A673 (cell line): ENCODE measurements at regions not wholly inside any gene's neighbourhood (a gene's known extent, or its start where the extent isn't known, plus 50 kb on each side); places are given as distances from the start of the nearest gene placed in this dataset.

Experiments
- CTCF ChIP-seq: fragments of 300-800, 200-600 bp; sonication (generic); conservative IDR thresholded peaks from 2 replicates; pipeline ENCODE4 v1.5.1; 2017; ENCODE audit warnings: low read depth, mild to moderate bottlenecking, antibody characterized with exemption, low read length, moderate library complexity, mixed read lengths
- EZH2 ChIP-seq: fragments of 200-600 bp; sonication (generic); IDR thresholded peaks from 2 replicates; pipeline ENCODE4 v1.6.1; 2017; ENCODE audit warnings: borderline replicate concordance, low read depth, mild to moderate bottlenecking, mixed read lengths, antibody characterized with exemption, low read length; ENCODE audit not compliant: poor library complexity, severe bottlenecking

DNA sequence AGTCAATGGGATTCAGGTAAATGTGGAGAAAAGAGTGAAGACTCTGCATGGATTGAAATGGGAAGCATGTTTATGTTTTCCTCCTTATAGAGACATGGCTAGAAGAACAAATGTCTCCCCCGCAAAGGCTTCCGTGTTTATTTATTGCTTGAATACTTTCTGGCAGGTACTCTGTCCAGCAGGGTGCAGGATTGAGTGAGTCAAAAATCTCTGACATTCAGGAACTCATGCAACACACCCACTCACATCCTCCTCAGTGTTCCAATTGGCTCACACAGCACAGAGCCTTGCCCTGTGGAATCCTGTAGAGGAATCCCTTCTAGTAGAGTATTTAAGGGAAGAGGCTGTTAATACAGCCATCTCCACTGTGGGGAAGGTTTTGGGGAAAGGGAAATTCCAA, 290.3 kb upstream of the VWC2 start:
- no peak for TF ChIP-seq CTCF
- no peak for TF ChIP-seq EZH2
